CD14-positive monocyte (primary cell): ENCODE measurements at regions not wholly inside any gene's neighbourhood (a gene's known extent, or its start where the extent isn't known, plus 50 kb on each side); places are given as distances from the start of the nearest gene placed in this dataset.

Source experiments
- DNase-seq, 3 donors: peaks; one replicate each; pipeline ENCODE4 v3.0.0-alpha.2; 2011 to 2022
- H2AFZ ChIP-seq: 2 replicates; pipeline ENCODE4 v1.6.0; 2012; ENCODE audit warnings: mild to moderate bottlenecking, low read depth, low read length, inconsistent platforms; ENCODE audit not compliant: insufficient read depth, poor library complexity, severe bottlenecking
- H3K27ac ChIP-seq, 2 donors: 1 replicate in 1 of 2; 2 replicates in 1 of 2; pipeline ENCODE4 v1.5.1; 2012 to 2013; ENCODE audit warnings: low read length in 2 of 2, control low read depth in 1 of 2, inconsistent platforms in 1 of 2, low read depth in 1 of 2, mild to moderate bottlenecking in 1 of 2
- H3K27me3 ChIP-seq, 2 donors: one replicate each; pipeline versions ENCODE4 v1.6.0 to v1.6.1; 2011 to 2013; ENCODE audit warnings: low read length in 2 of 2; ENCODE audit not compliant: control insufficient read depth in 2 of 2, insufficient read depth in 2 of 2
- H3K36me3 ChIP-seq, 2 donors: replicated peaks in 1 of 2; 1 replicate in 1 of 2; 2 replicates in 1 of 2; pipeline versions ENCODE4 v1.5.1 to v1.6.1; 2012 to 2013; ENCODE audit warnings: low read length in 2 of 2, control low read depth in 1 of 2, inconsistent platforms in 1 of 2, mild to moderate bottlenecking in 1 of 2; ENCODE audit not compliant: insufficient read depth in 2 of 2, control insufficient read depth in 1 of 2
- H3K4me1 ChIP-seq, 2 donors: 1 replicate in 1 of 2; 2 replicates in 1 of 2; pipeline versions ENCODE4 v1.5.1 to v1.6.1; 2012 to 2013; ENCODE audit warnings: low read length in 2 of 2, control low read depth in 1 of 2, inconsistent platforms in 1 of 2, mild to moderate bottlenecking in 1 of 2, moderate library complexity in 1 of 2; ENCODE audit not compliant: insufficient read depth in 2 of 2, control insufficient read depth in 1 of 2
- H3K4me2 ChIP-seq: replicated peaks from 2 replicates; pipeline ENCODE3; 2012; ENCODE audit warnings: low read length, moderate library complexity, mild to moderate bottlenecking; ENCODE audit not compliant: poor library complexity, severe bottlenecking; ENCODE audit errors: extremely low read depth
- H3K4me3 ChIP-seq, 3 experiments: fragments of 200-600 bp in 1 of 3; sonication (generic) in 1 of 3; replicated peaks in 1 of 3; 1 replicate in 2 of 3; 2 replicates in 1 of 3; pipeline ENCODE4 v1.5.1; 2011 to 2013; ENCODE audit warnings: low read length in 3 of 3, mild to moderate bottlenecking in 3 of 3, control low read depth in 2 of 3, low read depth in 2 of 3, inconsistent platforms in 1 of 3, moderate library complexity in 1 of 3
- H3K79me2 ChIP-seq: 2 replicates; pipeline ENCODE4 v1.6.0; 2012; ENCODE audit warnings: mild to moderate bottlenecking, control low read depth, inconsistent platforms, low read length, moderate library complexity; ENCODE audit not compliant: insufficient read depth
- H3K9ac ChIP-seq: 2 replicates; pipeline ENCODE4 v1.6.0; 2017; ENCODE audit warnings: low read length, mild to moderate bottlenecking; ENCODE audit not compliant: insufficient read depth, poor library complexity, severe bottlenecking
- H3K9me3 ChIP-seq, 2 donors: replicated peaks in 1 of 2; 1 replicate in 1 of 2; 2 replicates in 1 of 2; pipeline versions ENCODE4 v1.5.1 to v1.6.1; 2012 to 2013; ENCODE audit warnings: low read length in 2 of 2, control low read depth in 1 of 2; ENCODE audit not compliant: control insufficient read depth in 1 of 2, insufficient read depth in 1 of 2
- H4K20me1 ChIP-seq: 2 replicates; pipeline ENCODE4 v1.6.0; 2012; ENCODE audit warnings: mild to moderate bottlenecking, low read length, control low read depth, moderate library complexity; ENCODE audit not compliant: insufficient read depth
- H3K27ac Mint-ChIP-seq, 7 donors: one replicate each; pipeline ENCODE4 v1.8.0; 2020; ENCODE audit warnings: mild to moderate bottlenecking in 7 of 7, mixed read lengths in 7 of 7, moderate library complexity in 6 of 7, inconsistent platforms in 2 of 7
- H3K27me3 Mint-ChIP-seq, 3 donors: one replicate each; pipeline ENCODE4 v1.8.0; 2021 to 2022; ENCODE audit warnings: low read depth in 3 of 3, mild to moderate bottlenecking in 3 of 3, mixed read lengths in 3 of 3, moderate library complexity in 3 of 3, inconsistent platforms in 1 of 3
- H3K36me3 Mint-ChIP-seq, 2 donors: one replicate each; pipeline ENCODE4 v1.8.0; 2020; ENCODE audit warnings: mixed read lengths in 2 of 2, inconsistent platforms in 1 of 2, mild to moderate bottlenecking in 1 of 2
- H3K4me1 Mint-ChIP-seq: one replicate; pipeline ENCODE4 v1.8.0; 2020; ENCODE audit warnings: mild to moderate bottlenecking, mixed read lengths
- H3K4me3 Mint-ChIP-seq, 2 donors: one replicate each; pipeline ENCODE4 v1.8.0; 2020; ENCODE audit warnings: mild to moderate bottlenecking in 2 of 2, mixed read lengths in 2 of 2, moderate library complexity in 1 of 2
- H3K9me3 Mint-ChIP-seq, 7 donors: one replicate each; pipeline ENCODE4 v1.8.0; 2020 to 2022; ENCODE audit warnings: mixed read lengths in 7 of 7, mild to moderate bottlenecking in 6 of 7, moderate library complexity in 6 of 7, inconsistent platforms in 2 of 7
- CTCF ChIP-seq: fragments of 200-600 bp; IDR thresholded peaks from one replicate; pipeline ENCODE4 v1.8.0; 2022; ENCODE audit warnings: antibody characterized with exemption, mild to moderate bottlenecking
- WGBS: methylation state at CpG from one replicate; pipeline ENCODE4 v1.1.5; 2013; ENCODE audit warnings: missing lambda C conversion rate; ENCODE audit not compliant: insufficient coverage; 5-methylcytosine and 5-hydroxymethylcytosine counted together
- intact Hi-C, 2 donors: fragments of 100-400 bp; cut with micrococcal nuclease; formaldehyde crosslinking; loops; one replicate each; pipeline versions ENCODE4 v1.15.0 to v1.15.1; 2023

- 100% methylated on average over 1 of the region's 1 CpG for WGBS
- Mint-ChIP-seq H3K4me3 (no peak overlapping the region), H3K27ac (no peak overlapping the region), H3K9me3 (no peaks in the 10 kb centered on the region), H3K27me3 (no peaks in the 10 kb centered on the region), H3K36me3 (no peaks in the 10 kb centered on the region), H3K4me1 (no peaks in the 10 kb centered on the region)
- Histone ChIP-seq H3K4me3 (no peak overlapping the region), H3K9ac (no peak overlapping the region), H3K27me3 (no peaks in the 10 kb centered on the region), H2AFZ (no peak overlapping the region), H4K20me1 (no peaks in the 10 kb centered on the region), H3K4me2 (no peak overlapping the region), H3K27ac (no peak overlapping the region), H3K9me3 (no peaks in the 10 kb centered on the region), H3K36me3 (no peaks in the 10 kb centered on the region), H3K4me1 (no peaks in the 10 kb centered on the region), H3K79me2 (no peaks in the 10 kb centered on the region)
- no peak for TF ChIP-seq CTCF
- intact Hi-C loops: no loop called here
- no peak for DNase-seq
These were observed 364.8 kb upstream of the RBMY1B start for GRCh38 chrY:21146331-21146730.

- no peak overlapping the region for H3K4me3 Mint-ChIP-seq
- H3K79me2 ChIP-seq: no peaks in the 10 kb centered on the region
- H3K36me3 Mint-ChIP-seq: no peaks in the 10 kb centered on the region
These were observed 361.2 kb upstream of the RBMY1B start for GRCh38 chrY:21149971-21150370.

More at GRCh38 chrY:21149971-21150370, 361.2 kb upstream of the RBMY1B start:
- Mint-ChIP-seq H3K4me1 (peaks cover 7% of the 10 kb centered on the region), H3K9me3 (peaks cover 0 to 4% (median 0%) of the 10 kb centered on the region in 7 donors), H3K27me3 (no peaks in the 10 kb centered on the region), H3K27ac (no peak overlapping the region)
- no peak for DNase-seq
- Histone ChIP-seq H3K4me2 (no peak overlapping the region), H3K9me3 (peaks cover 0 to 5% of the 10 kb centered on the region in 2 donors), H3K9ac (no peak overlapping the region), H3K27ac (no peak overlapping the region), H3K4me3 (no peak overlapping the region), H2AFZ (no peak overlapping the region), H4K20me1 (no peaks in the 10 kb centered on the region), H3K27me3 (no peaks in the 10 kb centered on the region), H3K4me1 (peaks cover 0 to 2% of the 10 kb centered on the region in 2 donors), H3K36me3 (no peaks in the 10 kb centered on the region)
- intact Hi-C loops: no loop called here
- no peak for TF ChIP-seq CTCF
